NOMO-1 (cell line): ENCODE measurements at regions not wholly inside any gene's neighbourhood (a gene's known extent, or its start where the extent isn't known, plus 50 kb on each side); places are given as distances from the start of the nearest gene placed in this dataset.
"Not testable (repeated sequence)": the region's sequence is repeated elsewhere in the genome, so short reads cannot be mapped to it uniquely, and the experiment has no call there.

Source experiments
- DNase-seq, 2 experiments: peaks; one replicate each; lab custom pipeline; 2025; ENCODE audit not compliant: unreplicated experiment in 2 of 2; lab: John Stamatoyannopoulos, UW

DNA sequence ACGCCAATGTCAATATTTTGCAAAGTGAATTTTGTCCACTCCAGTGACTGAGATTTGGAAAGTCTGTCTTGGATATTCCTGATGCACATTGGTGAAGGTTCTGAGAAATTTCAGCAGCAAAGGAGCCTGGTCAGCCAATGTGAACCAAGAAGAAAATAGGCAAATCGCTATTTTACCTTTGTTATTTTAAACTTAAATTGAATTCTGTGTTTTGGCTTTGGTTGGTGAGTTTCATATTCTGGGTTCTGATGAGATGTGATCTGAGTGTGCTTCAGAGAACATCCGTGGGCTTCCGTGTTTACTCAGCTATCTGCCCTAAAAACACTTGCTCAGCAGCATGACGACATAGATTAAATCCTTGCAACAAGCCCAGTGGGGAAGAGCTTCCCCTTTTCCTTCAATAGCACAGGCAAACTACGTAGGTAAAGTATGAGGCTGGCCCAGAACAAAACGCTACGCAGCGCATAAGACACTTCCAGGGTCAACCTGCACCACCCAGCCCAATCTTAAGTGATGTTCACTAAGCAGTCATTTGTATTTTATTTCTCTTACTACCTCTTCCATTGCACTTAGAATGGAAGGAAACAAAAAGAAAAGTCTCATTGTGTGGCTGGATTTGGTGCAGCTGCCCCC, 176.4 kb upstream of the KAZN start:
- DNase-seq, result no peak

DNA sequence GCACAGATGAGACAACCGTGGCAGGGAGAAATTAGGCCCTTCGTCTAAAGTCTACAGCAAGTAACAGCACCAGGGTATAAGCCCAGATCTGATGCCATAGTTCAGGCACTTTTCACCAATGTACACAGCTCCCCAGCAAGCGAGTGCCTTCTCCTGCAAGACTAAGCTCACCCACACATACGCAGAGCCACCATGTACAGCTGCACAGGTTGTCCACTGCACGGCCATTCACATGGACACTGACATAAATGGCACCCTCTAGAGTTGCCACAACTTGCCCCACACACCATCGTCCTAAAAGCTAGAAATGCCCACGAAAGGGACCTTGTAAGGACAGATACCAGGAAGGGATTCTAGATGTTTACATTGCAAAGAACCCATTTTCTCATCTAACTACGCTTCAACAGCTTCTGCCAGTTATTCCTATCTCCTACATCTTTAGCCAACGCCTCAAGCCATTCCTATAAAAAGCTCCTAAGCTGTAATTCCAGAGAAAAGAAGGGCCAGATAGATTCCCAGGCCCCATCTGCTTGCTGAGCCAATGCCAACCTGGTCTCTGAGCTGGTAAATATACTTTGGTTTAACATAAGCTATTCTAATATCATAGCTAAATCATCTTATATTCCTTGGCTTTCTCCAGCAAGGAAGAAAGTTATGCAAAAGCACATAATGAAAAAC, 174.0 kb upstream of the KAZN start:
- DNase-seq, result no peak

DNA sequence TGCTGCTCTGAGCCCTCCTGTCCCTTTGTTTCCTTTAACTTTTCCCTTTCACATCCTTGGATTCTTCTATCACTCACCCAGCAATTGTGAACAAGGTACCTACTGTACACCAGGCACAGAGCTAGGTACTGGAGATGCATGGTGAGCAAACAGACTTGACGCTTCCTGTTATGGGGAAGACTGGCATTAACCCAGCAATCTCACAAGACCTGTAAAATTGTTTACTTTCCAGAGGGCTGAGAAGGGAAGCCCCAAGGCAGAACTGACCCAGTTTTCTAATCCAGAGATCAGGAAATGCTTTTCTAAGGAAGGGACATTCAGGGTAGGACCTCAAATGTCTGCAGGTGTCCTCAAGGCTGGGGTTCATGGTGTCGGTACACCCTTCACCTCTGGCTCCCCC, 171.6 kb upstream of the KAZN start:
- DNase-seq, result no peak

DNA sequence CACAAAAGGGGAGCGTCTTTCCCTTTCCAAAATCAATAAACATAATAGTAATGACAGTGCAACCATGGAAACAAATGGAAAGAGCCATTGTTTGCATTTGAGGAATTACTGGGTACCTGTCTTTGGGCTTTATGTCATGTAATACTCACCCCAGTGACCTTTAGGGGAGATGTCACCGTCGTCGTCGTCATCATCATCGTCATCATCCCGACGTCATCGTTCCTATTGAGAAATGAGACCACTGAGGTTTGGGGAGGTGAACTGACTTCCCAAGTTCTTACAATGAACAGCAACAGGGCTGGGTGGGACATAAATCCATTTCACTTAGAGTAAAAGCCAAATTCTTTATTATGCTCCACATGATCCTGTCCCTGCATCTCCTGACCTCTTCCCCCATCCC, 168.9 kb upstream of the KAZN start:
- no peak for DNase-seq

DNA sequence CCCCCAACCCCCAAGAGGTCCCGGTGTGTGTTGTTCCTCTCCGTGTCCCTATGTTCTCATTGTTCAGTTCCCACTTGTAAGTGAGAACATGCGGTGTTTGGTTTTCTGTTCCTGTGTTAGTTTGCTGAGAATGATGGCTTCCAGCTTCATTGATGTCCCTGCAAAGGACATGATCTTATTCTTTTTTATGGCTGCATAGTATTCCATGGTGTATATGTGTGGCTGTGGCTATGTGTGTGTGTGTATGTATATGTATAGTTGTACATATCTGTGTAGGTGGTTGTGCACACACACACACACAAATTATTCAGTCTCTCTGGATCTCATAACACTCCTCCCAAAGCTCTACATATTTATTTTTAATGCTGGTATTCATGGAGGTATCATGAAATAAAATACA, 165.8 kb upstream of the KAZN start:
- not testable (repeated sequence) for DNase-seq

DNA sequence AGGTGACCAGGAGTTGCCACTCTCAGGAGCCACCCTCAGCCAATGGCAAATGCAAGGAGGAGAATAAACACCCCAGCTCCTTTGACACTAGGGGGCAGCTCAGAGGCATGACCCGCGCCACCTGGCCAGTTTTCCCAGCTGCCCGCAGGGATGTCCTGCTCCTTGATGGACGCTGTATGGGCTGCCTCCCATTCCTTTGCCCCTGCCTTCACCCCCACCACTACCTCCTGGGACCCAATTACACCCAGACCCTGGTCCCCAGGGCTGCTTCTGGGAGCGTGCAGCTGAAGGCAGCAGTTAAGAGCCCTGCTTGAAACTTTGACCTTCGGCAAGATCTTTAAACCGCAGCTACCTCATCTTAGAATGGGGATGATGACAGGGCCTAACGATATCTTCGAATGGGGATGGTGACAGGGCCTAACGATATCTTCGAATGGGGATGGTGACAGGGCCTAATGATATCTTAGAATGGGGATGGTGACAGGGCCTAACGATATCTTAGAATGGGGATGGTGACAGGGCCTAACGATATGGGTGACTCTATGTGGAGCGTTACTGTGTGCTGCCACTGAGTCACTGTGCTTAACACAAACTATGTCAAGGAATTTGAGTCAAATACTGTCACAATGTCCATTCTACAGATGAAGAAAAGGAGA, 163.0 kb upstream of the KAZN start:
- DNase-seq, result no peak

DNA sequence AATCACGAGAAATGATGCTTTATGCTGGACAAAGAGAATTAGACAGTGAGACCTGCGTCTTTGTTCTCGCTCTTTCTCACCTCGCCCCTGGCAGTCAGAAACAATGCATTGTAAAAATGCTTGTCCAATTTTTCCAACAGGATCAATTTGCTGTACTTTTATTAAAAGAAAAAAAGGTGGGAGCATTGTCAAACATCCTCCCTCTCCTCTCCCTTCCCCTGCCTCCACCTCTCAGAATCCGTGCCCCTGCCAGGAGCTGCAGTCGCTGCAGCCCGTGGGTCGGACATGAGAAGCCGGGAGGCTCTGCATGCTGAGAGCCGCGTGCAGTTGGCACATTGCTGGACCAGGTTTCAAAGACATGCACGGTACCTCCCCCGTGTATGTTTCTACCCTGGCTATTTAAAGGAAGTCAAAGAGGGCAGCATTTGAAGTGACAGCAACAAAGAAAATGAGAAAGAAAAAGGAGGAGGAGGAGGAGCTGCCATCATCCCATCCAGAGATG, 161.0 kb upstream of the KAZN start:
- DNase-seq, result no peak

DNA sequence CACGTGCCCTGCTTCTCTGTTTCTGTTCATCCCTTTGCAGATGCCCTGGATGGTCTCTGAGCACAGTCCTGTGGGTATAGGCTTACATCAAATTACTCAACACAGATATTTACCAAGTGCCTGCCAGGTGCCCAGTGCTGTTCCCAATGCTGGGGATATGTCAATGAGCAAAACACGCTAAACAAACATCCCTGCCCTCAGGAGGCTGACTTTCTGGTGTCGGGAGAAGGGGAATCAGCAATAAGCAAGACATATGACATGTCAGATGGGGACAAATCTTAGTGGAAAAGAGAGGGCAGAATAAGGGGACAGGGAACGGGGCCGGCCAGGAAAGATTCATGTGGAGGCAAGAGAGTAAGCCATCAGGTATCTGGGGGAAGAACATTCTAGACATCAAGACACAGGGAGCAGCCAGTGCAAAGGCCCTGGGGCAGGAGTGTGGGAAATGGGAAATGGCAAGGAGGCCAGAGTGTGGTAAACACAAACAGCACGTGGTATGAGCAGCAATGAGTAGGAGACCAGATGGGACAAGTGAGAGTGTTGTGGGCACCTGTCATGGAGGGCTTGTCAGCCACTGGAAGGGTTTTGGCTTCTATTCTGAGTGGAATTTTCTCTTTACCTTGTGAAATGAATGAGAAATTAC, 160.2 kb upstream of the KAZN start:
- DNase-seq, result no peak

DNA sequence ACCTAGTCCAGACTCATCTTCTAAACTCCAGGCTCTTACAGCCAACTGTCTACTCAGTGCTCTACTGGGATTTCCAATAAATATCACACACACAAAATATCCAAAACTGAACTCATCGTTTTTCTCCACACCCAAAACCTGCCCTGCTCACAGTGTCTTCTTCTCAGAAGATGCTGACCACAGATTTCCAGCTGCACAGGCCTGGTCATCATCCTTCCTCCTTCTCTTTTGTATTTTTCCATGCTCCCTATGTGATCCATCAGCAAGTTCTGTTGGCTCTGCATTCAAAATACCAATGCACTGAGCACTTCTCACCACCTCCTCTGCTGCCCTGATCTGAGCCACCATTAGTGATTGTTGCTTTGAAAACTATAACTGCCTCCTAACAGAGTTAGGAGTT, 159.5 kb upstream of the KAZN start:
- DNase-seq, result no peak

DNA sequence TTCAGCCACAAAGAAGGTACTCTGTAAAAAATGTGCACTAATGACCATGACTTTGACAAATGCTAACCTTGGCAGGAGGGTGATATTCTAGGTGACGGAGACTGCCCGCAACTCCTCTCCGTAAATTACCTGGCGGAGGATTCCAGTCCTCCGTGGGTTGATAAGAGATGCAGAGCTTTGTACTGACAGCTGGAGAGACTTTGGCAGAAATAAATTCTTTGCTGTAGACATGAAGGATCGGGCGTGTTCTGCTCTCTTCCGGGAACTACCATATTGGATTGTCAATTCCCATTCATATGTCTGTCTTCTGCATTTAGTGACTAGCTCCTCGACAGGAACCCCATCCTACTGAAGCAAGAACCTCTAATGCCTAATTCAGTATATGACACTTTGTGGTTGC, 158.3 kb upstream of the KAZN start:
- no peak for DNase-seq

DNA sequence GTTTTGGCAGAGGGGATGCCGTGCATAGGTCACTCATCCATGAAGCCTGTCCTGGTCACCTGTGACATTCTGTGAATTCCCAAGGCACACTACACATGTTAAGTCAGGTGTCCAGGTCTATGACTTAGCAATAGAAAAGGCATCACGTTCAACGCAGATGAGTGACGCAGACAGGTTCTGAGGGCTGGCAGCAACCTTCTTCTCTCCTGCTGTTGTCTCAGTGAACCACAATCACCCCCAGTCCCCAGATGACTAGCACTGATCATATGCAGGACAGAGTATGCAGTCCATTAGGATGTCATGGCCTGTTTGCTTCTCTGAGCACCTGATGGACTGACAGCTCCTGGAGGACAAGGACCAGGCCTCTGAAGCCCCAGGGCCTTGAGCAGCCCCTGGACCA, 157.8 kb upstream of the KAZN start:
- no peak for DNase-seq

DNA sequence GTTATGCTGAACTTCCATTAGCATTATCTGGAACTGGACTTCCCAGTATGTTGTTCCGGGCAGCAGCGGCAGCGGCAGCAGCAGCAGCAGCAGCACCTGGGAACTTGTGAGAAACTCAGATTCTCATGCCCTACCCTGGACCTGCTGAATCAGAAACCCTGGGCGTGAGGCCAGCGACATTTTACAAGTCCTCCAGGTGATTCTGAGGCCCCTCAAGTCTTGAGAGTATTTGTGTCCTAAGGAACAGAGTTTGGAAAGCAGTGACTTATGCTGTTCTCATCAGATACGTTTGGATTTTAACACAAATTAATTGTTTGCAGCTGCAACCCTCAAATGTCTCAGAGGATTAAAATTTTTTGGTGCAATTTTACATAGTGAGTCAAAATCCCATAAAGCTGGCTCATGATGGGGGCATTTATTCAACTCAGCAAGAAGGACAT, 157.2 kb upstream of the KAZN start:
- no peak for DNase-seq

DNA sequence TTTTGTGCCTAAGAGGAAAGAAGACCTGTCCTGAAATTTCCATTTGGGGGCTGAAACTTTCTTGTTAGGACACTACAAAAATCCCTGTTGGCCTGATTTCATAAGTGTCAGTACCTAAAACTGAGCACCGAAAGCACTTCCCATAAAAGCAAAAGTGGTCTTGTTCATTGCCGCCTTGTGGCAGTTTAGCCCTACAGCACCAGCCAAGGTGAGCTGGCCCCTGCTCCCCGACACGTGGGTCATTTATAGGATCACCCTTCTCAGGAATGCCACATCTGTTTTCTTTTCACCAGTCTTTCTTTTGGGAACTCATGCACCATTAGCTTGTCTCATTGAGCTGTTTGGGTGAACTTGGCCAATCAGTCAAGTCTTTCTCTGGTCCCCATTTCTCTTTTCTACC, 155.8 kb upstream of the KAZN start:
- DNase-seq, result no peak

DNA sequence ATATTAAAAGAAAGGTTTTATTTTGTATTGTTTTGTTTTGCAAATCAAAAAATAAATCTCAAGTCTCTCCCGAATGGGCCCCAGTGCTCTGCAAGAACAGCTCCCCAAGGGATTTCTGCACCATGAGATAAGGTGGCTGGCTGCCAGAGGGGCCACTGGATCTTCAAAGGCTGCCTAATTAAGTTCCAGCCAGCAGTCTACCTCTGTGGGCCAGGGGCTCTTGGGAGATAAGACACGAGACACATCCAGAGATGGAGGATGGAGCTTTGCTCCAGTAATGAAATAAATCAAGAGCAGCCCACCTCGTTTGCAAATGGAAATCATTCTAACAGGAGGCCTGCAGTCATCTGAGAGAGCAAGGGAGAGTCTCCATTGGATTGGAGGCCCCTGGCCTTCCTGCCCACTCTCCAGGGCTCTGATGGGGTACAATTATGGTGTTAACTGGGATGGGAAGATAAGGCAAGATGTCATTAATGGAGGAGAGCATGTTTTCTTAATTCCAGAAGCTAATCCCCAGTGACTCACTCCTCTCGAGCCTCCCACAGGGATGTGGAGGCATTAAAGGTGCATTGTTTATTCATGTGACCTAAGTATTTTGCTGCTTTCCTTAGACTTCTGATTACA, 155.2 kb upstream of the KAZN start:
- DNase-seq, result no peak

DNA sequence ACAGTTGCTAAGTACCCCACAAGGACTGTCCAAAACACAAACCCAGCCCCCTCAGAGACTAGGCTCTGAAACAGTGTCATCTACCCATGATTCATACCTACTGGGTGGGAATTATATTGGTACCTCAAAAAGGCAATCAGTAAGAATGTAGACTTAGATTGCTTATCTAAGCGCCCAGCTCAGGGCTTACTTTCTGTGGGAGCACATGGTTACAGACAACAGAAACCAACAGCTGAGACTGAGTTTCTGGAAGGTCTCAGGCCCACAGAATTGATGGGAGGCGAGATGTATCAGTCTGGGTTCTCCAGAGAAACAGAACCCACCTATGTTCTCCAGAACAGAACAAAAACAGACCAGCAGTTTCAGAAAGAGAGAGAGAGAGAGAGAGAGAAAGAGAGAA, 147.3 kb upstream of the KAZN start:
- no peak for DNase-seq

DNA sequence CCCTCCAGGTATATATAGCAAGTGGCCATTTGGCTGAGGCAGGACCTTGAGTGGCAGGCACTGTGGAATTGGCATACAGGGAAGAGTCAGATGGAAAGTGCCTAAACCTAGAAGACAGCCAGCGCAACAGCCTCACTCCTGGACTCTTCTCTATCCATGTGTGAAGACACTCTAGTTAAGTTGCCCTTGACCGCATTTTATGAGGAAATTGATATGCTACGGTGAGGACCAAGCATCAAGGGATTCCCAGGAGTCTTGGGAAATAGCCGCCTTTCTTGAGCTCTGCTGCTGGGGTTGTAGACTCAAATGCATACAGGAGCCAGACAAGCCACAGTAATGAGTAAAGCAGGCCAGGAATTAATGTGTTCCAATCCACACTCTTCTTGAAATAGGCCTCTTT, 145.9 kb upstream of the KAZN start:
- DNase-seq, result no peak

DNA sequence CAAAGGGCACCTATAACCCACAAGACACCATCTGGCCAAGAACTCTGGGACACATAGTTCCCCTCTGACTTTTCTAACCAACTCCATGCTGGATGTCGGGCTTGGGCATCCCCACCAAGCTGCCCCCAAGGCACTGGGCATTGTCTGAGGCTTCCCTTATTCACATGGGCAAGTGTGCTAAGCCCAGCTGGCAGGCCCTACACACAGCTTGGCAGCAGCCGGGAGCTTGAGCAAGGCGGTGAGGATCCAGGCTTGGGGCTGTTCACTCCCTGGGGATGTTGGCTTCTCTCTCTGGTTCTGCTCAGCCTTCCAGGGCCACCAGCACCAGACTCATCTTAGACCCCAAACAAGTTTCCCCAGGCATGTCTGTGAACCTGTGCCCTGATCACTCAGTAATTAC, 138.3 kb upstream of the KAZN start:
- no peak for DNase-seq

DNA sequence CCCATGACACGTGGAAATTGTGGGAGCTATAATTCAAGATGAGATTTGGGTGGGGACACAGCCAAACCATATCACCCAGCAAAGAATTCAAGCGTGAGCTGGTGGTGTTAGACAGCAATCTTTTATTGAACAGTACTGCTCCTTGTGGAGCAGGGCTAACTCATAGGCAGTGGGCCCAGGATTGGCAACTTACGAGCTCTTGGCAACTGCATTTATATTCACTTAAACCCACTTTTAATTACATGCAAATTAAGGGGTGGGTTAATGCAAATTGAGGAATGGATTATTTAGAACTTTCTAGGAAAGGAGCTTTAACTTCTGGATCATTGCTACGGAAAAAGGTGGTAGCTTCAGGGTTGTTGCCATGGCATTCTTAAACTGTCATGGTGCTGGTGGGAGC, 135.6 kb upstream of the KAZN start:
- DNase-seq, result no peak

DNA sequence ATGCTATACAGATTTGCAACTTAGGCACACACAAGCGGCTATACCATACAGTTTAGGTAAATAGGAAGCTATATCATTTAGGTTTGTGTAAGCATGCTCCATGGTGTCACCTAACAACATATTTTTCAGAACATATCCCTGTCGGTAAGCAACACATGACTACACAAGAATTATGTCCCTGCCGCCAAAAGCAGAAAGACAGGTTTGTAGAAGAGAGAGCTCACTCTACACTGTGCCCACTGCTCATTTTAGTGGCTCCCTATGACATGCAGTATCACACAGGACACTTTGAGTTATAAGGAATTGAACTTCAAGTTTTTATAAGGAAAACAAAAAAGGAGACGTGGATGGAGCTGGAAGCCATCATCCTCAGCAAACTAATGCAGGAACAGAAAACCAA, 132.5 kb upstream of the KAZN start:
- DNase-seq, result no peak

DNA sequence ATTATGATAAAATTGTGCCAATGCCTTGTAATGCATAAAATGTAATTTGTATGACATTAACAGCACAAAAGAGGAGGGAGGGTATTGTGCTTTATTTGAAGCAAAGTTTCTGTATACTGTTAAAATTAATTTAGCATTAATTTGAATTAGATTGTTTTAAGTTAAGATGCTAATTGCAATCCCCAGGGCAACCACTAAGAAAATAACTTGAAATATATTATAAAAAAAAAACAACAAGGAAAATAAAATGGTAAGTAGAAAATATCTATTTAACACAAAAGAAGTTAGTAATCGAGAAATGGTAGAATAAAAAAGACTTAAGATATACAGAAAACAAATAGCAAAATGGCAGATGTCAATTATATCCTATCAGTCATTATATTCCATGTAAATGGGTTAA, 131.4 kb upstream of the KAZN start:
- DNase-seq, result no peak

DNA sequence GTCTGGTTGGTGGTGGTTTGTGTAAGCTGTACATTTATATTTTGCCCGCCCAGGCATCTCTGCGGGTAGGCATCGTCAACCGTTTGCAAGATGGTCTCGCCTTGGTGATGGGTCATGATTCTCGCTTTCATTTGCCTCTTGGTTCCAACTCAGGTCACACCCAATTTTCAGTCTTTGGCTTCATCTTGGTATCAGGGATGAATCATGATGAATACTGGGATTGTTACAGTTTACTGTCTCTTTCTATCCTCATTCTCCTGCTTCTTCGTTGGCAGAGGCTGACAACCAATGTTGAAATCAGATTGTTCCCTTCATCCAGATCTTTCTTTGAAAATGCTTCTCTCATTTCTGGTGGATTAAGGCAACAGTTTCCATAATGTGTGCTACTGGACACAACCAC, 129.7 kb upstream of the KAZN start:
- DNase-seq, result no peak
